ENCODE measurements at regions not wholly inside any gene's neighbourhood (a gene's known extent, or its start where the extent isn't known, plus 50 kb on each side); places are given as distances from the start of the nearest gene placed in this dataset.
"Not testable (repeated sequence)": the region's sequence is repeated elsewhere in the genome, so short reads cannot be mapped to it uniquely, and the experiment has no call there.

GRCh38 chr5:166166071-166166470 is 2125.4 kb upstream of the WWC1 start:
- no peak for DNase-seq

- no peak for DNase-seq
Observed at GRCh38 chr5:166172597-166172996, 2118.8 kb upstream of the WWC1 start.

GRCh38 chr5:166178411-166179080 is 2112.9 kb upstream of the WWC1 start:
- no peak for DNase-seq

GRCh38 chr5:166185185-166185584 is 2106.3 kb upstream of the WWC1 start:
- DNase-seq, result no peak

- DNase-seq, result no peak
Observed at GRCh38 chr5:166188501-166189325, 2102.7 kb upstream of the WWC1 start.

- DNase-seq, result no peak
Observed at GRCh38 chr5:166192696-166193095, 2098.7 kb upstream of the WWC1 start.

- DNase-seq, result no peak
Observed at GRCh38 chr5:166195981-166196380, 2095.5 kb upstream of the WWC1 start.

GRCh38 chr5:166200532-166200931 is 2090.9 kb upstream of the WWC1 start:
- no peak for DNase-seq

GRCh38 chr5:166211640-166212039 is 2079.8 kb upstream of the WWC1 start:
- no peak for DNase-seq

- DNase-seq, result no peak
Observed at GRCh38 chr5:166236327-166236726, 2055.1 kb upstream of the WWC1 start.

- DNase-seq, result no peak
Observed at GRCh38 chr5:166240705-166241104, 2050.7 kb upstream of the WWC1 start.

GRCh38 chr5:166245556-166245955 is 2045.9 kb upstream of the WWC1 start:
- DNase-seq, result no peak

GRCh38 chr5:166251786-166252185 is 2039.7 kb upstream of the WWC1 start:
- DNase-seq, result no peak

GRCh38 chr5:166257661-166258060 is 2033.8 kb upstream of the WWC1 start:
- no peak for DNase-seq

- DNase-seq, result no peak
Observed at GRCh38 chr5:166262395-166262794, 2029.0 kb upstream of the WWC1 start.

- no peak for DNase-seq
Observed at GRCh38 chr5:166267907-166268306, 2023.5 kb upstream of the WWC1 start.

GRCh38 chr5:166270712-166271111 is 2020.7 kb upstream of the WWC1 start:
- no peak for DNase-seq

- no peak for DNase-seq
Observed at GRCh38 chr5:166276006-166276405, 2015.4 kb upstream of the WWC1 start.

- DNase-seq, result no peak
Observed at GRCh38 chr5:166279828-166280227, 2011.6 kb upstream of the WWC1 start.

- no peak for DNase-seq
Observed at GRCh38 chr5:166281433-166281832, 2010.0 kb upstream of the WWC1 start.

- DNase-seq, result no peak
Observed at GRCh38 chr5:166282939-166283338, 2008.5 kb upstream of the WWC1 start.

GRCh38 chr5:166285361-166285760 is 2006.1 kb upstream of the WWC1 start:
- DNase-seq, result no peak

GRCh38 chr5:166286832-166287231 is 2004.6 kb upstream of the WWC1 start:
- no peak for DNase-seq

GRCh38 chr5:166287866-166288265 is 2003.6 kb upstream of the WWC1 start:
- no peak for DNase-seq

GRCh38 chr5:166291800-166292199 is 1999.6 kb upstream of the WWC1 start:
- not testable (repeated sequence) for DNase-seq
